Endodermal cell (in vitro differentiated cells): ENCODE measurements at regions not wholly inside any gene's neighbourhood (a gene's known extent, or its start where the extent isn't known, plus 50 kb on each side); places are given as distances from the start of the nearest gene placed in this dataset.
A peak's percentile ranks its signal among the peaks of the same experiment; 100 is the strongest.

Experiments used
- DNase-seq: peaks from one replicate; pipeline ENCODE4 v3.0.0-alpha.2; 2017
- H3K27ac ChIP-seq: 2 replicates; pipeline ENCODE4 v1.5.1; 2013; ENCODE audit warnings: mild to moderate bottlenecking, low read depth, low read length, moderate library complexity
- H3K27me3 ChIP-seq: 2 replicates; pipeline ENCODE4 v1.6.1; 2013; ENCODE audit warnings: mild to moderate bottlenecking, low read length, moderate library complexity; ENCODE audit not compliant: insufficient read depth, control insufficient read depth, poor library complexity, severe bottlenecking
- H3K36me3 ChIP-seq: 2 replicates; pipeline ENCODE4 v1.7.0; 2013; ENCODE audit warnings: mild to moderate bottlenecking, low read length, moderate library complexity; ENCODE audit not compliant: control insufficient read depth, insufficient read depth
- H3K4me1 ChIP-seq: one replicate; pipeline ENCODE4 v1.7.0; 2013; ENCODE audit warnings: low read length; ENCODE audit not compliant: control insufficient read depth, insufficient read depth
- H3K4me3 ChIP-seq: 2 replicates; pipeline ENCODE4 v1.5.1; 2013; ENCODE audit warnings: mild to moderate bottlenecking, low read length, moderate library complexity
- H3K9ac ChIP-seq: 2 replicates; pipeline ENCODE4 v1.6.1; 2013; ENCODE audit warnings: mild to moderate bottlenecking, low read length, moderate library complexity; ENCODE audit not compliant: poor library complexity, severe bottlenecking; ENCODE audit errors: extremely low read depth
- H3K9me3 ChIP-seq: 2 replicates; pipeline ENCODE4 v1.6.1; 2013; ENCODE audit warnings: mild to moderate bottlenecking, low read length, moderate library complexity; ENCODE audit not compliant: control insufficient read depth
- H3K27ac Mint-ChIP-seq: 2 replicates; pipeline ENCODE4 v1.8.0; 2020; ENCODE audit warnings: mixed read lengths
- H3K27me3 Mint-ChIP-seq: 2 replicates; pipeline ENCODE4 v1.8.0; 2021; ENCODE audit warnings: mild to moderate bottlenecking, mixed read lengths; ENCODE audit not compliant: insufficient read depth
- H3K36me3 Mint-ChIP-seq: 2 replicates; pipeline ENCODE4 v1.8.0; 2020; ENCODE audit warnings: low read depth, mixed read lengths
- H3K4me1 Mint-ChIP-seq: 2 replicates; pipeline ENCODE4 v1.8.0; 2020; ENCODE audit warnings: mixed read lengths
- H3K4me3 Mint-ChIP-seq: 2 replicates; pipeline ENCODE4 v1.8.0; 2020; ENCODE audit warnings: mild to moderate bottlenecking, moderate library complexity, mixed read lengths
- H3K9me3 Mint-ChIP-seq: 2 replicates; pipeline ENCODE4 v1.8.0; 2020; ENCODE audit warnings: mild to moderate bottlenecking, mixed read lengths
- WGBS, 2 experiments: methylation state at CpG; one replicate each; pipeline versions ENCODE4 v1.1.5 to v1.1.7; 2013; ENCODE audit warnings: missing lambda C conversion rate in 2 of 2, mixed read lengths in 1 of 2; ENCODE audit not compliant: insufficient coverage in 1 of 2, insufficient read length in 1 of 2; 5-methylcytosine and 5-hydroxymethylcytosine counted together
- TF ChIP-seq, protein P1 (sequence below): fragments of 200-600 bp; sonication (generic); conservative IDR thresholded peaks from 2 replicates; pipeline ENCODE4 v1.5.0; 2021; ENCODE audit warnings: antibody characterized with exemption, mild to moderate bottlenecking

DNA sequence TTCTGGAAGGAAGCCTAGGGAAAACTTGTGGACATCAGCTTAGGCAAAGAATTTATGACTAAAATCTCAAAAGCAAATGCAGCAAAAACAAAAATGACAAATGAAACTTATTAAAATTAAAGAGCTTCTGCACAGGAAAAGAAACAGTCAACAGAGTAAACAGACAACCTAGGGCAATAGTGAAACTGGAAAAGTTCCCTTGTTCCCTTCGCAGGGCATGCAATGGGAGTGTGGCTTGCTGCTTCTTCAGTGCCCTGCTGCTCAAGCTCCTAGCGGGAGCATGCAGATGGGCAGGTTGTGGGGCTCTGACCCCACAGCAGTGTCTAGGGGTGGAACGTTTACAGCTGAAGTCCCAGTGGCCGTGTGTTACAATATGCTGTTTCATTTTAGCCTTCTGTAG, 1797.4 kb downstream of the NCAM2 start:
- DNase-seq = peak; percentile 38
- Histone ChIP-seq H3K4me1 (no peaks in the 10 kb centered on the region), H3K9ac (no peak overlapping the region), H3K27me3 (no peaks in the 10 kb centered on the region), H3K9me3 (no peaks in the 10 kb centered on the region), H3K27ac (no peak overlapping the region), H3K36me3 (no peaks in the 10 kb centered on the region), H3K4me3 (no peak overlapping the region)
- H3K4me3 Mint-ChIP-seq = no peak overlapping the region
- no peaks in the 10 kb centered on the region for H3K27me3 Mint-ChIP-seq
- H3K4me1 Mint-ChIP-seq = no peaks in the 10 kb centered on the region
- 84 to 89% methylated on average over 3 to 4 of the region's 4 CpGs for WGBS, 2 experiments
- no peak overlapping the region for H3K27ac Mint-ChIP-seq
- peaks cover 2% of the 10 kb centered on the region for H3K9me3 Mint-ChIP-seq
- TF ChIP-seq, protein P1, sequence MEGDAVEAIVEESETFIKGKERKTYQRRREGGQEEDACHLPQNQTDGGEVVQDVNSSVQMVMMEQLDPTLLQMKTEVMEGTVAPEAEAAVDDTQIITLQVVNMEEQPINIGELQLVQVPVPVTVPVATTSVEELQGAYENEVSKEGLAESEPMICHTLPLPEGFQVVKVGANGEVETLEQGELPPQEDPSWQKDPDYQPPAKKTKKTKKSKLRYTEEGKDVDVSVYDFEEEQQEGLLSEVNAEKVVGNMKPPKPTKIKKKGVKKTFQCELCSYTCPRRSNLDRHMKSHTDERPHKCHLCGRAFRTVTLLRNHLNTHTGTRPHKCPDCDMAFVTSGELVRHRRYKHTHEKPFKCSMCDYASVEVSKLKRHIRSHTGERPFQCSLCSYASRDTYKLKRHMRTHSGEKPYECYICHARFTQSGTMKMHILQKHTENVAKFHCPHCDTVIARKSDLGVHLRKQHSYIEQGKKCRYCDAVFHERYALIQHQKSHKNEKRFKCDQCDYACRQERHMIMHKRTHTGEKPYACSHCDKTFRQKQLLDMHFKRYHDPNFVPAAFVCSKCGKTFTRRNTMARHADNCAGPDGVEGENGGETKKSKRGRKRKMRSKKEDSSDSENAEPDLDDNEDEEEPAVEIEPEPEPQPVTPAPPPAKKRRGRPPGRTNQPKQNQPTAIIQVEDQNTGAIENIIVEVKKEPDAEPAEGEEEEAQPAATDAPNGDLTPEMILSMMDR = no peak
- H3K36me3 Mint-ChIP-seq = no peaks in the 10 kb centered on the region

DNA sequence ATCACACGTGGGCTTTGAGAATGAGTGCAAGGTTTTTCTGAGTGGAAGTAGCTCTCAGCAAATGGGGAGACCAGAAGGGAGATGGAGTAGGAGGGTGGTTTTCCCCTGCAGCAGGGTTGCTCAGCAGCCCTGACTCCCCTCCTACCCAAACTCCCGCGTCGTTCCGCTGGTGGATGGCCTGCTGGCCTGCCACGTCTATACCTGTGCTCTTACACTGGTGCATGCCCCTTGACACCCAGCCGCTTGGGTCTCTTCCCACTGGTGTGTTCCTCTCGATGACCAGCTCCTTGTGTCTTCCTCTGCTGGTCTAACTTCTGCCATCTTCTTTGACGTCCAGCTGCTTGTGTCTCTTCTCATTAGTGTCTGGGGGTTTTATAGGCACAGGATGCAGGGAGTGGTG, 1797.9 kb downstream of the NCAM2 start:
- no peak overlapping the region for H3K27ac Mint-ChIP-seq
- no peaks in the 10 kb centered on the region for H3K36me3 Mint-ChIP-seq
- no peaks in the 10 kb centered on the region for H3K27me3 Mint-ChIP-seq
- 93 to 98% methylated on average over 7 to 9 of the region's 9 CpGs for WGBS, 2 experiments
- no peak overlapping the region for H3K4me3 Mint-ChIP-seq
- TF ChIP-seq, protein P1 = no peak
- Histone ChIP-seq H3K27ac (no peak overlapping the region), H3K4me1 (no peaks in the 10 kb centered on the region), H3K36me3 (no peaks in the 10 kb centered on the region), H3K9ac (no peak overlapping the region), H3K9me3 (no peaks in the 10 kb centered on the region), H3K27me3 (no peaks in the 10 kb centered on the region), H3K4me3 (no peak overlapping the region)
- H3K4me1 Mint-ChIP-seq = no peaks in the 10 kb centered on the region
- peaks cover 2% of the 10 kb centered on the region for H3K9me3 Mint-ChIP-seq
- DNase-seq = no peak

DNA sequence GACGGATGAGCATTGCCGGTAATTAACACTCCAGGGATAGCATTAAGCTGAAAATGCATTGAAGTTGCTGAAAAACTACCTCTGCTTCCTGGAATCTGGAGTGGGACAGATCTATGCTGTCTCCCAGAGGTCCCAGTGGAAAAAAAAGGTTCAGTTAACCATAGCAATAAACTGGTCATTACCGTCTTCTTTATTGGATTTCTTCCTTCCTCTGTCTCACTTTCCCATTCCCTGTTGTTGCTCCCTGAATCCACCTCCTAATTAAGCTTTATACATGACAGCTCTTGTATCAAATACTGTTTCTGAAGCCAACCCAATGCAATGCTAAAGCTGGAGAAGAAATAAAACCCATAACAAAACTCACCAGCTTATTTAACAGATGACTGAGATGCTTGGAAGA, 1805.9 kb downstream of the NCAM2 start:
- H3K4me1 Mint-ChIP-seq = peaks cover 5% of the 10 kb centered on the region
- H3K9me3 Mint-ChIP-seq = peaks cover 2% of the 10 kb centered on the region
- H3K4me3 Mint-ChIP-seq = no peak overlapping the region

More for the DNA sequence above, 1805.9 kb downstream of the NCAM2 start:
- TF ChIP-seq, protein P1 = no peak
- Histone ChIP-seq H3K9ac (no peak overlapping the region), H3K27me3 (no peaks in the 10 kb centered on the region), H3K9me3 (no peaks in the 10 kb centered on the region), H3K27ac (no peak overlapping the region), H3K4me1 (no peaks in the 10 kb centered on the region), H3K36me3 (no peaks in the 10 kb centered on the region), H3K4me3 (no peak overlapping the region)
- DNase-seq = no peak
- no peaks in the 10 kb centered on the region for H3K36me3 Mint-ChIP-seq
- 91 to 100% methylated on average over 1 to 3 of the region's 3 CpGs for WGBS, 2 experiments
- no peaks in the 10 kb centered on the region for H3K27me3 Mint-ChIP-seq
- H3K27ac Mint-ChIP-seq = no peak overlapping the region
